ENCODE measurements at regions not wholly inside any gene's neighbourhood (a gene's known extent, or its start where the extent isn't known, plus 50 kb on each side); places are given as distances from the start of the nearest gene placed in this dataset.

DNA sequence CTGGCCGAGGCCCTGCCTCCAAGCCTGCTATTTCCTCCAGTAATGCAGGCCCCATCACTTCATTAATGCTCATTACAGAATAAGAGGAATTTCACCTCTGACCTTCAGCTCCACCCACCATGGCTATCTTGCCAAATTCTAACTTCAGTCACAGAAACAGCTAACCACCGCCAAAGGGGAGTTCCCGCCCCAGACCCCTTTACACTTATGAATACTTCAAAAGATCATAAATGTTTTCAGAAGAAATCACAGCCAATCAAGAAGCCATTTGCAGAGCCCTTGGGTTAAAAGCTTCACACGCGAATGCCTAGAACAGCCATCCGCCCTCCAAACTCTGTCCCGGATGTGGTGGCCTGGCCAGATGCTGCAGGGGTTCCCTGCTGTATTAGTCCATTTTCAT is 73.8 kb upstream of the TWIST2 start:
- Histone ChIP-seq H3K9ac (ENCODE audit: low read depth in 1 of 2, low read length in 2 of 2) (no peak overlapping the region), H3K36me3 (ENCODE audit: control insufficient read depth in 4 of 4, insufficient read depth in 3 of 4, low read depth in 1 of 4, low read length in 3 of 4) (no peaks in the 10 kb centered on the region), H3K4me1 (ENCODE audit: control insufficient read depth in 4 of 4, insufficient read depth in 4 of 4, low read length in 3 of 4) (no peaks in the 10 kb centered on the region), H3K9me3 (ENCODE audit: control insufficient read depth in 4 of 4, low read length in 3 of 4) (peaks cover 0 to 5% (median 2%) of the 10 kb centered on the region in 4 donors), H3K27ac (ENCODE audit: low read depth in 1 of 2, low read length in 2 of 2) (no peak overlapping the region), H3K4me3 (ENCODE audit: low read depth in 1 of 3, low read length in 3 of 3) (no peak overlapping the region), H3K27me3 (ENCODE audit: control insufficient read depth in 4 of 4, insufficient read depth in 4 of 4, low read length in 3 of 4) (peaks cover 0 to 2% (median 0%) of the 10 kb centered on the region in 4 donors)
- 89% methylated on average over 7 of the region's 7 CpGs for WGBS
- DNase-seq (ENCODE audit: low spot score) = no peak
- no peak for TF ChIP-seq TAF1 (conservative IDR thresholded peaks at IDR 0.05)
- no peak for TF ChIP-seq ATF3 (IDR thresholded peaks at IDR 0.05)
- no peak for TF ChIP-seq YY1 (IDR thresholded peaks at IDR 0.05)
- TF ChIP-seq, protein P1, sequence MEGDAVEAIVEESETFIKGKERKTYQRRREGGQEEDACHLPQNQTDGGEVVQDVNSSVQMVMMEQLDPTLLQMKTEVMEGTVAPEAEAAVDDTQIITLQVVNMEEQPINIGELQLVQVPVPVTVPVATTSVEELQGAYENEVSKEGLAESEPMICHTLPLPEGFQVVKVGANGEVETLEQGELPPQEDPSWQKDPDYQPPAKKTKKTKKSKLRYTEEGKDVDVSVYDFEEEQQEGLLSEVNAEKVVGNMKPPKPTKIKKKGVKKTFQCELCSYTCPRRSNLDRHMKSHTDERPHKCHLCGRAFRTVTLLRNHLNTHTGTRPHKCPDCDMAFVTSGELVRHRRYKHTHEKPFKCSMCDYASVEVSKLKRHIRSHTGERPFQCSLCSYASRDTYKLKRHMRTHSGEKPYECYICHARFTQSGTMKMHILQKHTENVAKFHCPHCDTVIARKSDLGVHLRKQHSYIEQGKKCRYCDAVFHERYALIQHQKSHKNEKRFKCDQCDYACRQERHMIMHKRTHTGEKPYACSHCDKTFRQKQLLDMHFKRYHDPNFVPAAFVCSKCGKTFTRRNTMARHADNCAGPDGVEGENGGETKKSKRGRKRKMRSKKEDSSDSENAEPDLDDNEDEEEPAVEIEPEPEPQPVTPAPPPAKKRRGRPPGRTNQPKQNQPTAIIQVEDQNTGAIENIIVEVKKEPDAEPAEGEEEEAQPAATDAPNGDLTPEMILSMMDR (IDR thresholded peaks at IDR 0.05; ENCODE audit: low read depth, low read length, missing input control) = no peak
- no peak for TF ChIP-seq RXRA (IDR thresholded peaks at IDR 0.05)
- TF ChIP-seq, protein P2, sequence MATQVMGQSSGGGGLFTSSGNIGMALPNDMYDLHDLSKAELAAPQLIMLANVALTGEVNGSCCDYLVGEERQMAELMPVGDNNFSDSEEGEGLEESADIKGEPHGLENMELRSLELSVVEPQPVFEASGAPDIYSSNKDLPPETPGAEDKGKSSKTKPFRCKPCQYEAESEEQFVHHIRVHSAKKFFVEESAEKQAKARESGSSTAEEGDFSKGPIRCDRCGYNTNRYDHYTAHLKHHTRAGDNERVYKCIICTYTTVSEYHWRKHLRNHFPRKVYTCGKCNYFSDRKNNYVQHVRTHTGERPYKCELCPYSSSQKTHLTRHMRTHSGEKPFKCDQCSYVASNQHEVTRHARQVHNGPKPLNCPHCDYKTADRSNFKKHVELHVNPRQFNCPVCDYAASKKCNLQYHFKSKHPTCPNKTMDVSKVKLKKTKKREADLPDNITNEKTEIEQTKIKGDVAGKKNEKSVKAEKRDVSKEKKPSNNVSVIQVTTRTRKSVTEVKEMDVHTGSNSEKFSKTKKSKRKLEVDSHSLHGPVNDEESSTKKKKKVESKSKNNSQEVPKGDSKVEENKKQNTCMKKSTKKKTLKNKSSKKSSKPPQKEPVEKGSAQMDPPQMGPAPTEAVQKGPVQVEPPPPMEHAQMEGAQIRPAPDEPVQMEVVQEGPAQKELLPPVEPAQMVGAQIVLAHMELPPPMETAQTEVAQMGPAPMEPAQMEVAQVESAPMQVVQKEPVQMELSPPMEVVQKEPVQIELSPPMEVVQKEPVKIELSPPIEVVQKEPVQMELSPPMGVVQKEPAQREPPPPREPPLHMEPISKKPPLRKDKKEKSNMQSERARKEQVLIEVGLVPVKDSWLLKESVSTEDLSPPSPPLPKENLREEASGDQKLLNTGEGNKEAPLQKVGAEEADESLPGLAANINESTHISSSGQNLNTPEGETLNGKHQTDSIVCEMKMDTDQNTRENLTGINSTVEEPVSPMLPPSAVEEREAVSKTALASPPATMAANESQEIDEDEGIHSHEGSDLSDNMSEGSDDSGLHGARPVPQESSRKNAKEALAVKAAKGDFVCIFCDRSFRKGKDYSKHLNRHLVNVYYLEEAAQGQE (IDR thresholded peaks at IDR 0.05) = no peak
- TF ChIP-seq SP1 (IDR thresholded peaks at IDR 0.05) = no peak
- no peak for TF ChIP-seq HNF4A (conservative IDR thresholded peaks at IDR 0.05)
- no peak for TF ChIP-seq JUND (IDR thresholded peaks at IDR 0.05)
- no peak for TF ChIP-seq FOXA2 (IDR thresholded peaks at IDR 0.05)
- TF ChIP-seq ZBTB33 (IDR thresholded peaks at IDR 0.05) = no peak
- no peak for TF ChIP-seq GABPA (IDR thresholded peaks at IDR 0.05 in 1 of 2, conservative IDR thresholded peaks at IDR 0.05 in 1 of 2)

- Histone ChIP-seq H3K27ac (ENCODE audit: low read depth in 1 of 2, low read length in 2 of 2) (no peak overlapping the region), H3K36me3 (ENCODE audit: control insufficient read depth in 4 of 4, insufficient read depth in 3 of 4, low read depth in 1 of 4, low read length in 3 of 4) (no peaks in the 10 kb centered on the region), H3K4me3 (ENCODE audit: low read depth in 1 of 3, low read length in 3 of 3) (no peak overlapping the region), H3K27me3 (ENCODE audit: control insufficient read depth in 4 of 4, insufficient read depth in 4 of 4, low read length in 3 of 4) (peaks cover 0 to 2% (median 0%) of the 10 kb centered on the region in 4 donors), H3K9me3 (ENCODE audit: control insufficient read depth in 4 of 4, low read length in 3 of 4) (peaks cover 0 to 5% (median 2%) of the 10 kb centered on the region in 4 donors), H3K9ac (ENCODE audit: low read depth in 1 of 2, low read length in 2 of 2) (no peak overlapping the region), H3K4me1 (ENCODE audit: control insufficient read depth in 4 of 4, insufficient read depth in 4 of 4, low read length in 3 of 4) (no peaks in the 10 kb centered on the region)
- TF ChIP-seq YY1 (IDR thresholded peaks at IDR 0.05) (no peak), HNF4A (conservative IDR thresholded peaks at IDR 0.05) (no peak), SP1 (IDR thresholded peaks at IDR 0.05) (no peak)
- WGBS = 45% methylated on average over 5 of the region's 5 CpGs
- no peak for DNase-seq (ENCODE audit: low spot score)
These were observed 72.8 kb upstream of the TWIST2 start for GRCh38 chr2:238774980-238775509.
